ENCODE measurements at regions not wholly inside any gene's neighbourhood (a gene's known extent, or its start where the extent isn't known, plus 50 kb on each side); places are given as distances from the start of the nearest gene placed in this dataset.

GRCh38 chr16:65223335-65223734 lies 101.5 kb upstream of the CDH11 start:
- DNase-seq = no peak

GRCh38 chr16:65222536-65222935 lies 100.7 kb upstream of the CDH11 start:
- DNase-seq = no peak

- no peak for DNase-seq
Measured at GRCh38 chr16:65222049-65222448, 100.2 kb upstream of the CDH11 start.

- no peak for DNase-seq
Measured at GRCh38 chr16:65219786-65220185, 97.9 kb upstream of the CDH11 start.

- DNase-seq = no peak
Measured at GRCh38 chr16:65218348-65218747, 96.5 kb upstream of the CDH11 start.

- DNase-seq = no peak
Measured at GRCh38 chr16:65213866-65214595, 92.2 kb upstream of the CDH11 start.

- no peak for DNase-seq
Measured at GRCh38 chr16:65212791-65213190, 90.9 kb upstream of the CDH11 start.

- no peak for DNase-seq
Measured at GRCh38 chr16:65212240-65212639, 90.4 kb upstream of the CDH11 start.

- no peak for DNase-seq
Measured at GRCh38 chr16:65202461-65202860, 80.6 kb upstream of the CDH11 start.

GRCh38 chr16:65201511-65201910 lies 79.6 kb upstream of the CDH11 start:
- DNase-seq = no peak

GRCh38 chr16:65200857-65201256 lies 79.0 kb upstream of the CDH11 start:
- DNase-seq = no peak

- DNase-seq = no peak
Measured at GRCh38 chr16:65200156-65200773, 78.4 kb upstream of the CDH11 start.

- DNase-seq = no peak
Measured at GRCh38 chr16:65196420-65197075, 74.7 kb upstream of the CDH11 start.

GRCh38 chr16:65195998-65196397 lies 74.1 kb upstream of the CDH11 start:
- DNase-seq = no peak

- DNase-seq = no peak
Measured at GRCh38 chr16:65185241-65185778, 63.4 kb upstream of the CDH11 start.

- no peak for DNase-seq
Measured at GRCh38 chr16:65181071-65181561, 59.3 kb upstream of the CDH11 start.

GRCh38 chr16:65178151-65178550 lies 56.3 kb upstream of the CDH11 start:
- no peak for DNase-seq

GRCh38 chr16:65176603-65177002 lies 54.7 kb upstream of the CDH11 start:
- no peak for DNase-seq

GRCh38 chr16:65172356-65172755 lies 50.5 kb upstream of the CDH11 start:
- DNase-seq = no peak
